Liver (tissue), 8 donors: ENCODE measurements at regions not wholly inside any gene's neighbourhood (a gene's known extent, or its start where the extent isn't known, plus 50 kb on each side); places are given as distances from the start of the nearest gene placed in this dataset.

ENCODE experiments used
- DNase-seq: peaks from one replicate; pipeline ENCODE4 v3.0.0-alpha.2; 2017; ENCODE audit warnings: low spot score
- H3K27ac ChIP-seq, 2 donors: one replicate each; pipeline ENCODE4 v1.7.0; 2013; ENCODE audit warnings: inconsistent platforms in 2 of 2, low read length in 2 of 2, control low read depth in 1 of 2, low read depth in 1 of 2, mild to moderate bottlenecking in 1 of 2
- H3K27me3 ChIP-seq, 4 donors: one replicate each; pipeline versions ENCODE4 v1.6.1 to v1.7.0; 2013; ENCODE audit warnings: low read length in 3 of 4, inconsistent platforms in 1 of 4, mild to moderate bottlenecking in 1 of 4, moderate library complexity in 1 of 4; ENCODE audit not compliant: control insufficient read depth in 4 of 4, insufficient read depth in 4 of 4
- H3K36me3 ChIP-seq, 4 donors: one replicate each; pipeline versions ENCODE4 v1.6.1 to v1.7.0; 2013; ENCODE audit warnings: low read length in 3 of 4, mild to moderate bottlenecking in 3 of 4, low read depth in 1 of 4, moderate library complexity in 1 of 4; ENCODE audit not compliant: control insufficient read depth in 4 of 4, insufficient read depth in 3 of 4
- H3K4me1 ChIP-seq, 4 donors: one replicate each; pipeline versions ENCODE4 v1.6.1 to v1.7.0; 2013; ENCODE audit warnings: low read length in 3 of 4, mild to moderate bottlenecking in 3 of 4, moderate library complexity in 1 of 4; ENCODE audit not compliant: control insufficient read depth in 4 of 4, insufficient read depth in 4 of 4
- H3K4me3 ChIP-seq, 3 donors: one replicate each; pipeline versions ENCODE4 v1.6.1 to v1.7.0; 2013; ENCODE audit warnings: low read length in 3 of 3, control low read depth in 1 of 3, low read depth in 1 of 3, mild to moderate bottlenecking in 1 of 3
- H3K9ac ChIP-seq, 2 donors: one replicate each; pipeline ENCODE4 v1.7.0; 2013; ENCODE audit warnings: low read length in 2 of 2, mild to moderate bottlenecking in 2 of 2, moderate library complexity in 2 of 2, control low read depth in 1 of 2, low read depth in 1 of 2
- H3K9me3 ChIP-seq, 4 donors: one replicate each; pipeline versions ENCODE4 v1.6.1 to v1.7.0; 2013; ENCODE audit warnings: low read length in 3 of 4; ENCODE audit not compliant: control insufficient read depth in 4 of 4
- ATF3 ChIP-seq: IDR thresholded peaks from 2 replicates; pipeline ENCODE4 v1.6.1; 2016; ENCODE audit warnings: antibody characterized with exemption
- CTCF ChIP-seq: fragments of 150-350 bp; IDR thresholded peaks from 2 replicates; pipeline ENCODE4 v1.5.1; 2017; ENCODE audit warnings: improper control_type of control experiment, low read depth, low read length; ENCODE audit not compliant: missing input control
- EGR1 ChIP-seq, 2 donors: IDR thresholded peaks; 2 replicates each; pipeline ENCODE4 v1.6.1; 2016 to 2018; ENCODE audit warnings: antibody characterized with exemption in 2 of 2, low read depth in 2 of 2
- FOXA1 ChIP-seq: IDR thresholded peaks from 2 replicates; pipeline ENCODE4 v1.6.1; 2016; ENCODE audit warnings: antibody characterized with exemption
- FOXA2 ChIP-seq: IDR thresholded peaks from 2 replicates; pipeline ENCODE4 v1.6.1; 2016; ENCODE audit warnings: antibody characterized with exemption
- GABPA ChIP-seq, 2 donors: IDR thresholded peaks in 1 of 2; conservative IDR thresholded peaks in 1 of 2; 2 replicates each; pipeline ENCODE4 v1.6.1; 2016; ENCODE audit warnings: antibody characterized with exemption in 2 of 2, mild to moderate bottlenecking in 1 of 2, moderate library complexity in 1 of 2
- HNF4A ChIP-seq, 2 donors: conservative IDR thresholded peaks; 2 replicates each; pipeline ENCODE4 v1.6.1; 2016; ENCODE audit warnings: antibody characterized with exemption in 2 of 2, mild to moderate bottlenecking in 2 of 2
- HNF4G ChIP-seq: IDR thresholded peaks from 2 replicates; pipeline ENCODE4 v1.6.1; 2016; ENCODE audit warnings: antibody characterized with exemption
- JUND ChIP-seq, 2 donors: IDR thresholded peaks; 2 replicates each; pipeline ENCODE4 v1.6.1; 2016; ENCODE audit warnings: antibody characterized with exemption in 2 of 2
- MAX ChIP-seq: IDR thresholded peaks from 2 replicates; pipeline ENCODE4 v1.6.1; 2016; ENCODE audit warnings: antibody characterized with exemption
- NR2F2 ChIP-seq: IDR thresholded peaks from 2 replicates; pipeline ENCODE4 v1.6.1; 2016; ENCODE audit warnings: antibody characterized with exemption
- RAD21 ChIP-seq, 2 donors: IDR thresholded peaks; 2 replicates each; pipeline ENCODE4 v1.6.1; 2016; ENCODE audit warnings: antibody characterized with exemption in 2 of 2, mild to moderate bottlenecking in 2 of 2
- REST ChIP-seq: IDR thresholded peaks from 2 replicates; pipeline ENCODE4 v1.6.1; 2016; ENCODE audit warnings: antibody characterized with exemption, mild to moderate bottlenecking
- RXRA ChIP-seq, 2 donors: IDR thresholded peaks; 2 replicates each; pipeline ENCODE4 v1.6.1; 2017 to 2018; ENCODE audit warnings: antibody characterized with exemption in 2 of 2, mild to moderate bottlenecking in 1 of 2
- SP1 ChIP-seq: IDR thresholded peaks from 2 replicates; pipeline ENCODE4 v1.6.1; 2018; ENCODE audit warnings: antibody characterized with exemption, mild to moderate bottlenecking
- TAF1 ChIP-seq: conservative IDR thresholded peaks from 2 replicates; pipeline ENCODE4 v1.6.1; 2016; ENCODE audit warnings: antibody characterized with exemption, mild to moderate bottlenecking
- YY1 ChIP-seq: IDR thresholded peaks from 2 replicates; pipeline ENCODE4 v1.6.1; 2016; ENCODE audit warnings: antibody characterized with exemption, mild to moderate bottlenecking
- ZBTB33 ChIP-seq: IDR thresholded peaks from 2 replicates; pipeline ENCODE4 v1.6.1; 2016; ENCODE audit warnings: antibody characterized with exemption
- WGBS: extraction: QIAGEN DNeasy Blood & Tissue Kit; methylation state at CpG from one replicate; pipeline ENCODE4 v1.1.7; 2013; 5-methylcytosine and 5-hydroxymethylcytosine counted together
- donor health status: healthy.
- donor health status: healthy.
- donor health status: healthy.
- donor health status: healthy.
- donor health status: healthy.

- Histone ChIP-seq H3K4me1 (no peaks in the 10 kb centered on the region), H3K9ac (no peak overlapping the region), H3K27me3 (peaks cover 0 to 2% (median 0%) of the 10 kb centered on the region in 4 donors), H3K27ac (no peak overlapping the region), H3K4me3 (no peak overlapping the region), H3K36me3 (no peaks in the 10 kb centered on the region), H3K9me3 (peaks cover 0 to 2% (median 0%) of the 10 kb centered on the region in 4 donors)
- no peak for DNase-seq
- no peak for TF ChIP-seq FOXA2
- no peak for TF ChIP-seq GABPA (IDR thresholded peaks at IDR 0.05 in 1 of 2, conservative IDR thresholded peaks at IDR 0.05 in 1 of 2)
- TF ChIP-seq HNF4A (conservative IDR thresholded peaks at IDR 0.05) = no peak
- TF ChIP-seq EGR1 (IDR thresholded peaks at IDR 0.05; ENCODE audit: low read depth in 2 of 2) = no peak
- TF ChIP-seq REST = no peak
- TF ChIP-seq TAF1 = no peak
- TF ChIP-seq MAX = no peak
- no peak for TF ChIP-seq ATF3
- TF ChIP-seq YY1 = no peak
- TF ChIP-seq HNF4G = no peak
- no peak for TF ChIP-seq NR2F2
- TF ChIP-seq ZBTB33 = no peak
- TF ChIP-seq RAD21 (IDR thresholded peaks at IDR 0.05) = no peak
- no peak for TF ChIP-seq RXRA (IDR thresholded peaks at IDR 0.05)
- TF ChIP-seq JUND (IDR thresholded peaks at IDR 0.05) = no peak
- TF ChIP-seq SP1 = no peak
- TF ChIP-seq CTCF = no peak
- no peak for TF ChIP-seq FOXA1
- 93% methylated on average over 10 of the region's 10 CpGs for WGBS
Observed at GRCh38 chr10:21217748-21218367, 307.6 kb downstream of the SKIDA1 start.
